Heart right ventricle (tissue), 16 donors: ENCODE measurements at regions not wholly inside any gene's neighbourhood (a gene's known extent, or its start where the extent isn't known, plus 50 kb on each side); places are given as distances from the start of the nearest gene placed in this dataset.

Experiments
- ATAC-seq, 8 donors: fragments of 200-7000 bp; cut with Tn5 transposase; one replicate each; pipeline ENCODE4 v1.9.1; 2020; ENCODE audit warnings: mild to moderate bottlenecking in 8 of 8, moderate library complexity in 8 of 8, moderate number of reproducible peaks in 1 of 8
- DNase-seq, 2 donors: peaks; one replicate each; pipeline ENCODE4 v3.0.0-alpha.2; 2020
- H3K27ac ChIP-seq, 10 donors: fragments of 200-600 bp; sonication (generic) in 2 of 10; one replicate each; pipeline versions ENCODE4 v1.5.0 to v1.8.0; 2020 to 2022; ENCODE audit warnings: mild to moderate bottlenecking in 3 of 10
- H3K27me3 ChIP-seq, 7 donors: fragments of 200-600 bp; one replicate each; pipeline ENCODE4 v1.8.0; 2021 to 2022; ENCODE audit warnings: mild to moderate bottlenecking in 2 of 7
- H3K36me3 ChIP-seq, 9 donors: fragments of 200-600 bp; sonication (generic) in 1 of 9; one replicate each; pipeline versions ENCODE4 v1.5.0 to v1.8.0; 2020 to 2022; ENCODE audit warnings: mild to moderate bottlenecking in 2 of 9
- H3K4me1 ChIP-seq, 9 donors: fragments of 200-600 bp; sonication (generic) in 1 of 9; one replicate each; pipeline versions ENCODE4 v1.5.0 to v1.8.0; 2020 to 2022; ENCODE audit warnings: mild to moderate bottlenecking in 4 of 9
- H3K4me3 ChIP-seq, 10 donors: fragments of 200-600 bp; sonication (generic) in 2 of 10; one replicate each; pipeline versions ENCODE4 v1.5.0 to v1.8.0; 2020 to 2022; ENCODE audit warnings: mild to moderate bottlenecking in 7 of 10, moderate library complexity in 2 of 10
- H3K9me3 ChIP-seq, 11 donors: fragments of 200-600 bp in 10 of 11; sonication (generic) in 2 of 11; one replicate each; pipeline versions ENCODE4 v1.5.0 to v1.8.0; 2013 to 2022; ENCODE audit warnings: mild to moderate bottlenecking in 2 of 11, control low read depth in 1 of 11, moderate library complexity in 1 of 11
- WGBS, 2 donors: extraction: QIAGEN DNeasy Blood & Tissue Kit; methylation state at CpG; one replicate each; pipeline ENCODE4 v1.1.7; 2013; ENCODE audit warnings: inconsistent platforms in 1 of 2; 5-methylcytosine and 5-hydroxymethylcytosine counted together
- intact Hi-C, 10 donors: fragments of 100-400 bp; cut with DNase I; formaldehyde crosslinking; loops; one replicate each; pipeline versions ENCODE4 v1.11.1 to v1.14.2; 2022
- TF ChIP-seq, protein P1 (sequence below), 9 donors: fragments of 200-600 bp; sonication (generic) in 2 of 9; IDR thresholded peaks; one replicate each; pipeline versions ENCODE4 v1.5.0 to v1.8.0; 2021 to 2022; ENCODE audit warnings: antibody characterized with exemption in 9 of 9, mild to moderate bottlenecking in 5 of 9, moderate library complexity in 1 of 9
- donor health status: Arrhythmogenic right ventricular cardiomyopathy.
- donor health status: ischemic (EF 13 %, LVEDD 7.1; RV severe dilation, severe dysfunction).
- donor health status: healthy with polysubstance abuse.
- donor health status: DM: no; HTN: yes; CAD: no.
- donor health status: DM: no; HTN: no; CAD: no.
- donor health status: ischemic (EF 25% LVEDD 6.9; RV normal size, moderate dysfunction).
- donor health status: ischemic (EF 25% LVEDD 5.7; RV mildly dilated, moderate dysfunction).
- donor health status: healthy.
- donor health status: DM: yes; HTN: yes; CAD: no.
- donor health status: Ischemic cardiomyopathy.
- donor health status: ischemic (EF 35%, LVEDD 5.7; RV mildly dilated, moderate dysfunction).
- donor health status: nonischemic (EF 11% LVEDD 7.7; RV severe dilation, severe dysfunction).
- donor health status: DM: yes; HTN: yes; CAD: no.
- donor health status: PGD.
- donor health status: ischemic (EF 29% LVEDD 5.4; RV normal size, mild dysfunction).
- donor health status: nonischemic (EF 23%, LVEDD 6.1; RV moderate dilation, normal function).

DNA sequence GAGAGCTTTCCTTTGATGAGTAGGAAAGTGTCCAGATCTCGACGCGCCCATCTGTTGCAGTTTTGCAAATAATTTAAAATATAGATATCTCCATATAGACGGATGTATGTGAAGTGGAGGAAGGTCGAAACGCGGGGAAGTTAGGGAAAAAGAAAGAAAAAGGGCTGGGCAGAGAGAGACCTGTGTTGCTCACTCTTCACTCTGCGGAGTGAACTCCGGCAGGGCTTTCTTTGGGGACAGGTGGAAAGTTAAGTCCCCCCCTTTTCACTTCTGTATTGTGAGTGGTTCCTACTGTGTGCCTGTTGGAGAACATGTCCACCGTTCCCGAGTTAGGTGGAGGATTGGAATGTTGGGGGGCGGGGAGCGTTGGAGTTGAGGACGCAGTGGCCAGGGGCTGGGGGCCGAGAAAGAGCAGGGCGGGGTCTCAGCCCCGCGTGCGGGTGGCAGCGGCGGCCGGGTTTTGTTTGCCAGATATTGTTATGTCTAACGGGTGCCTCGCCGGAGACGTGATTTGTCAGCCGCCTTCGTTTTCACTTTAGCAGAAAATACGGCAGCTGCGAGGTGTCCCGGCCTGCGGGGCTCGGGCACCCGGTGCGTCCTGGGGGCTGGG is 145.1 kb upstream of the ZNF536 start:
- peaks cover 0 to 92% (median 74%) of the 10 kb centered on the region in 7 donors for H3K27me3 ChIP-seq
- 1% methylated on average over 35 of the region's 35 CpGs for WGBS, 2 donors

DNA sequence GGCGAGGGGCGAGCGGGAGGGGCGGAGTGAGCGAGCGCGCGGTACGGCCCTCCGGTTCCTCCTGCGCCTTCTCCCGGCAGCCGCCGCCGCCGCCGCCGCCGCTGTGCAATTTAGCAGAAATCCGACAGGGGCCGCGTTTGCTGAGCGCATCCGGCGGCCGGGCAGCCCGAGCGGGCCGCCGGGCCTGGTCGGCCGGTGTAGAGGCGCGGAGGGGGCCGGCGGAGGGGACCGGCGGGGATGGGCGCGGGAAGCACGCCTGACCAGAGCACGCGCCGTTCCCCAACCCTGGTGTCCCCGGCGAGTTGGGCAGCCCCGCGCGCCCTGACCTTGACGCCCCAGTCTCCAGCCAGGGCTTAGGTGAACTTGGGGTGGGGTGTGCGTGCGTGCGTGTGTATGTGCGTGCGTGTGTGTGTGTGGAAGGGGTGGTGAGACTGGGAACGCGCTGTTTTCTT is 144.5 kb upstream of the ZNF536 start:
- peak; percentile 65 to 67 for DNase-seq
- H3K27ac ChIP-seq, result peak overlapping the region in 8 of 10 donors; percentile 10 to 77 (median 57)
- 0 to 1% methylated on average over 52 to 57 of the region's 57 CpGs for WGBS, 2 donors
- peak overlapping the region; percentile 21 to 63 (median 56) for H3K4me3 ChIP-seq
- peaks cover 3 to 43% (median 27%) of the 10 kb centered on the region in 9 donors for H3K4me1 ChIP-seq
- peaks cover 0 to 86% (median 72%) of the 10 kb centered on the region in 7 donors for H3K27me3 ChIP-seq
- TF ChIP-seq, protein P1, sequence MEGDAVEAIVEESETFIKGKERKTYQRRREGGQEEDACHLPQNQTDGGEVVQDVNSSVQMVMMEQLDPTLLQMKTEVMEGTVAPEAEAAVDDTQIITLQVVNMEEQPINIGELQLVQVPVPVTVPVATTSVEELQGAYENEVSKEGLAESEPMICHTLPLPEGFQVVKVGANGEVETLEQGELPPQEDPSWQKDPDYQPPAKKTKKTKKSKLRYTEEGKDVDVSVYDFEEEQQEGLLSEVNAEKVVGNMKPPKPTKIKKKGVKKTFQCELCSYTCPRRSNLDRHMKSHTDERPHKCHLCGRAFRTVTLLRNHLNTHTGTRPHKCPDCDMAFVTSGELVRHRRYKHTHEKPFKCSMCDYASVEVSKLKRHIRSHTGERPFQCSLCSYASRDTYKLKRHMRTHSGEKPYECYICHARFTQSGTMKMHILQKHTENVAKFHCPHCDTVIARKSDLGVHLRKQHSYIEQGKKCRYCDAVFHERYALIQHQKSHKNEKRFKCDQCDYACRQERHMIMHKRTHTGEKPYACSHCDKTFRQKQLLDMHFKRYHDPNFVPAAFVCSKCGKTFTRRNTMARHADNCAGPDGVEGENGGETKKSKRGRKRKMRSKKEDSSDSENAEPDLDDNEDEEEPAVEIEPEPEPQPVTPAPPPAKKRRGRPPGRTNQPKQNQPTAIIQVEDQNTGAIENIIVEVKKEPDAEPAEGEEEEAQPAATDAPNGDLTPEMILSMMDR (IDR thresholded peaks at IDR 0.05), result peak; percentile 38 to 75 (median 63)
- peak; percentile 60 to 83 (median 76) for ATAC-seq
- intact Hi-C loops, result loop anchor here in 9 of 10 donors (2.0 to 10.0 kb wide), 6 partner anchors 177 to 427 kb away; no protein-coding TSS in a partner anchor
- H3K36me3 ChIP-seq, result no peaks in the 10 kb centered on the region
- H3K9me3 ChIP-seq, result no peaks in the 10 kb centered on the region

More for the DNA sequence above, 145.1 kb upstream of the ZNF536 start:
- intact Hi-C loops, result loop anchor here in 9 of 10 donors (2.0 to 10.0 kb wide), 6 partner anchors 178 to 428 kb away; no protein-coding TSS in a partner anchor
- DNase-seq, result peak in 1 of 2 donors; percentile 19
- peak overlapping the region; percentile 27 to 63 (median 56) for H3K4me3 ChIP-seq
- peak in 2 of 8 donors; percentile 2 to 13 for ATAC-seq
- no peaks in the 10 kb centered on the region for H3K36me3 ChIP-seq
- TF ChIP-seq, protein P1 (IDR thresholded peaks at IDR 0.05), result no peak
- no peaks in the 10 kb centered on the region for H3K9me3 ChIP-seq
- peak overlapping the region in 9 of 10 donors; percentile 10 to 77 (median 52) for H3K27ac ChIP-seq
- peaks cover 3 to 43% (median 27%) of the 10 kb centered on the region in 9 donors for H3K4me1 ChIP-seq

DNA sequence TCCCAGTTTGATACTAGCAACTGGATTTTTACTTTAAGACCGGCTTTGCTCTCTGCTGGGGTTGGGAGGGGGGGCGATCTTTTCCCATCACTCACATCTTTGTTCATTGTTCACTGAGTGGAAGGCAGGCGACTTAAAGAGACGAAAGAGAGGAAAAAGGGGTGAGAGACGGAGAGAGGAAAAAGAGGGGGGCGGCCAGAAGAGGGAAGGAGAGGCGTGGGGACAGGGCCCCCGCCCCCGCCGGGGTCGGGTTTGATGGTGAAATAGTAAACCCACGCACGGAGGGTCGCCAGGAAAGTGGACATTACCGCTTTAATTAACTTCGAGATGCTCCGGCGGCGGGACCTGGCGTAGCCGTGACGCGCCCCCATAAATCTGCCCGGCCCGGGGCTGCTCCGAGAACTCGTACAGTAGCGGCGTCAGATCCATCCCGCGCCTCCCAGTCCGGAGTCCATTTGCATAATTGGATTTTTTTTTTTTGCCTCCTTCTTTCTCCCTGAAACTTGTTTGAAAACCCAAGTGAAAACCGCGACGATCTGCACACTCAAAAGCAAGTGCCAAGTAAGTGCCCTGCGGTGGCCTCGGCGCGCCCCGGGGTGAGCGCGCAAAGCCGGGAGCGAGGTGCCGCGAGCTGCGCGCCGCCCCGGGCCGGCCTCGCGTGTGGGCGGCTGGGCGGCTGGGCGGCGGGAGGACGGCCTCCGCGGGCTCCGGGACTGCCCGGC is 143.9 kb upstream of the ZNF536 start:
- intact Hi-C loops, result loop anchor here in 9 of 10 donors (5.0 to 10.0 kb wide), 5 partner anchors 177 to 427 kb away; no protein-coding TSS in a partner anchor
- WGBS, 2 donors, result 1% methylated on average over 62 of the region's 62 CpGs

More for the DNA sequence above, 143.9 kb upstream of the ZNF536 start:
- Histone ChIP-seq H3K27ac (peak overlapping the region in 7 of 10 donors; percentile 4 to 77 (median 62)), H3K9me3 (no peaks in the 10 kb centered on the region), H3K27me3 (peaks cover 0 to 81% (median 68%) of the 10 kb centered on the region in 7 donors), H3K4me3 (peak overlapping the region; percentile 21 to 63 (median 56)), H3K4me1 (peaks cover 3 to 43% (median 27%) of the 10 kb centered on the region in 9 donors), H3K36me3 (no peaks in the 10 kb centered on the region)
- no peak for DNase-seq
- TF ChIP-seq, protein P1 (IDR thresholded peaks at IDR 0.05), result no peak
- ATAC-seq, result peak in 2 of 8 donors; percentile 27 to 35
